Upper lobe of left lung (tissue), 4 donors: ENCODE measurements at regions not wholly inside any gene's neighbourhood (a gene's known extent, or its start where the extent isn't known, plus 50 kb on each side); places are given as distances from the start of the nearest gene placed in this dataset.

ENCODE experiments used
- EP300 ChIP-seq, 4 donors: sonication (generic); formaldehyde crosslinking; IDR thresholded peaks; one replicate each; pipeline ENCODE4 v1.5.1; 2017; ENCODE audit warnings: antibody characterized with exemption in 4 of 4, control low read depth in 2 of 4
- POLR2A ChIP-seq, 4 donors: fragments of 450-650 bp; IDR thresholded peaks; one replicate each; pipeline ENCODE4 v1.5.1; 2016 to 2017; ENCODE audit warnings: antibody characterized with exemption in 4 of 4, mild to moderate bottlenecking in 2 of 4
- POLR2AphosphoS5 ChIP-seq, 2 donors: sonication (generic); formaldehyde crosslinking; IDR thresholded peaks; one replicate each; pipeline ENCODE4 v1.5.1; 2017; ENCODE audit warnings: antibody characterized with exemption in 2 of 2
- TF ChIP-seq, protein P1 (sequence below), 6 experiments: fragments of 450-650 bp in 4 of 6; fragments of 200-600 bp in 2 of 6; sonication (generic) in 2 of 6; IDR thresholded peaks; one replicate each; pipeline ENCODE4 v1.5.1; 2016 to 2019; ENCODE audit warnings: antibody characterized with exemption in 6 of 6

DNA sequence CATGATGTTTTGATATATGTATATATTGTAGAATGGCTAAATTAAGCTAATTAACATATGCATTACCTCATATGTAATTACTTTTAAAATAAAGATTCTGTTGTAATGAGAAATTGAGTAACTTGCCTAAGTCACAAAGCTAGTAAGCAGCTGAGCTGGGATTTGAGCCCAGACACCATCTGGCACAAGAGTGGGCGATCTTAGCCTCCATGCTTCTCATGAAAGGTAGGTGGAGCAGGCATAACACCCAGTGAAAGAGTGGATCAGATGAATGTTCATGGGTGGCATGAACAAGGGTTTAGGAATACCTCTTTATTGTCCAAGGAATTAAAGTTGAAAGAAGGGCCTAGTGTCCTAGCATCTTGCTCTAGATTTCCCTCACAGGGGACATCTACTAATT, 365.4 kb downstream of the TFAP2B start:
- TF ChIP-seq, protein P1, sequence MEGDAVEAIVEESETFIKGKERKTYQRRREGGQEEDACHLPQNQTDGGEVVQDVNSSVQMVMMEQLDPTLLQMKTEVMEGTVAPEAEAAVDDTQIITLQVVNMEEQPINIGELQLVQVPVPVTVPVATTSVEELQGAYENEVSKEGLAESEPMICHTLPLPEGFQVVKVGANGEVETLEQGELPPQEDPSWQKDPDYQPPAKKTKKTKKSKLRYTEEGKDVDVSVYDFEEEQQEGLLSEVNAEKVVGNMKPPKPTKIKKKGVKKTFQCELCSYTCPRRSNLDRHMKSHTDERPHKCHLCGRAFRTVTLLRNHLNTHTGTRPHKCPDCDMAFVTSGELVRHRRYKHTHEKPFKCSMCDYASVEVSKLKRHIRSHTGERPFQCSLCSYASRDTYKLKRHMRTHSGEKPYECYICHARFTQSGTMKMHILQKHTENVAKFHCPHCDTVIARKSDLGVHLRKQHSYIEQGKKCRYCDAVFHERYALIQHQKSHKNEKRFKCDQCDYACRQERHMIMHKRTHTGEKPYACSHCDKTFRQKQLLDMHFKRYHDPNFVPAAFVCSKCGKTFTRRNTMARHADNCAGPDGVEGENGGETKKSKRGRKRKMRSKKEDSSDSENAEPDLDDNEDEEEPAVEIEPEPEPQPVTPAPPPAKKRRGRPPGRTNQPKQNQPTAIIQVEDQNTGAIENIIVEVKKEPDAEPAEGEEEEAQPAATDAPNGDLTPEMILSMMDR (IDR thresholded peaks at IDR 0.05): no peak
- no peak for TF ChIP-seq POLR2AphosphoS5 (IDR thresholded peaks at IDR 0.05)
- no peak for TF ChIP-seq POLR2A (IDR thresholded peaks at IDR 0.05)
- no peak for TF ChIP-seq EP300 (IDR thresholded peaks at IDR 0.05)
